ENCODE measurements at regions not wholly inside any gene's neighbourhood (a gene's known extent, or its start where the extent isn't known, plus 50 kb on each side); places are given as distances from the start of the nearest gene placed in this dataset.

- Histone ChIP-seq H3K4me2 (ENCODE audit: low read depth, low read length) (no peak overlapping the region), H3K27ac (ENCODE audit: low read length) (no peak overlapping the region), H3K9ac (ENCODE audit: low read length) (no peak overlapping the region), H3K27me3 (replicated peaks; ENCODE audit: insufficient read depth, low read length) (peaks cover 7% of the 10 kb centered on the region; the same call in 1 of the 2 replicates), H3F3A (ENCODE audit: insufficient read depth, low read length) (peaks cover 10% of the 10 kb centered on the region), H4K20me1 (ENCODE audit: insufficient read depth, low read length) (no peaks in the 10 kb centered on the region), H3K79me2 (ENCODE audit: low read length) (no peaks in the 10 kb centered on the region), H3K4me3 (ENCODE audit: low read length) (no peak overlapping the region), H3K36me3 (replicated peaks; ENCODE audit: insufficient read depth, low read length) (no peaks in the 10 kb centered on the region), H3K9me3 (replicated peaks; ENCODE audit: insufficient read depth, low read length) (no peaks in the 10 kb centered on the region), H2AFZ (ENCODE audit: low read length) (no peak overlapping the region), H3K4me1 (ENCODE audit: low read length) (peaks cover 14% of the 10 kb centered on the region), H3K9me2 (replicated peaks; ENCODE audit: insufficient read depth, low read length) (no peaks in the 10 kb centered on the region)
- DNase-seq: no peak
- TF ChIP-seq EZH2phosphoT487 (IDR thresholded peaks at IDR 0.05; ENCODE audit: low read length) (no peak), EZH2 (optimal IDR thresholded peaks at IDR 0.05; ENCODE audit: low read depth, low read length) (no peak), CTCF (IDR thresholded peaks at IDR 0.05; ENCODE audit: low read length) (no peak)
Measured at GRCh38 chr10:92751534-92751811, 61.7 kb downstream of the HHEX start.

- H3K9me3 ChIP-seq (replicated peaks; ENCODE audit: insufficient read depth, low read length): no peaks in the 10 kb centered on the region
- no peak overlapping the region for H3K4me2 ChIP-seq (ENCODE audit: low read depth, low read length)
- H3K79me2 ChIP-seq (ENCODE audit: low read length): no peaks in the 10 kb centered on the region
- no peaks in the 10 kb centered on the region for H3K36me3 ChIP-seq (replicated peaks; ENCODE audit: insufficient read depth, low read length)
- H3K4me1 ChIP-seq (ENCODE audit: low read length): peaks cover 17% of the 10 kb centered on the region
- no peaks in the 10 kb centered on the region for H3K9me2 ChIP-seq (replicated peaks; ENCODE audit: insufficient read depth, low read length)
- H3K4me3 ChIP-seq (ENCODE audit: low read length): no peak overlapping the region
- DNase-seq: no peak
- peaks cover 7% of the 10 kb centered on the region; the same call in 1 of the 2 replicates for H3K27me3 ChIP-seq (replicated peaks; ENCODE audit: insufficient read depth, low read length)
- no peak overlapping the region for H2AFZ ChIP-seq (ENCODE audit: low read length)
- no peaks in the 10 kb centered on the region for H4K20me1 ChIP-seq (ENCODE audit: insufficient read depth, low read length)
- H3K27ac ChIP-seq (ENCODE audit: low read length): no peak overlapping the region
- peaks cover 14% of the 10 kb centered on the region for H3F3A ChIP-seq (ENCODE audit: insufficient read depth, low read length)
- no peak overlapping the region for H3K9ac ChIP-seq (ENCODE audit: low read length)
- TF ChIP-seq CTCF (IDR thresholded peaks at IDR 0.05; ENCODE audit: low read length) (no peak), EZH2 (optimal IDR thresholded peaks at IDR 0.05; ENCODE audit: low read depth, low read length) (no peak), EZH2phosphoT487 (IDR thresholded peaks at IDR 0.05; ENCODE audit: low read length) (no peak)
Measured at GRCh38 chr10:92751827-92752226, 62.1 kb downstream of the HHEX start.

GRCh38 chr10:92753865-92754264 is 64.1 kb downstream of the HHEX start:
- H3K79me2 ChIP-seq (ENCODE audit: low read length): no peaks in the 10 kb centered on the region
- H3K27me3 ChIP-seq (replicated peaks; ENCODE audit: insufficient read depth, low read length): peaks cover 7% of the 10 kb centered on the region; the same call in 1 of the 2 replicates
- no peak overlapping the region for H3K27ac ChIP-seq (ENCODE audit: low read length)
- TF ChIP-seq EZH2 (optimal IDR thresholded peaks at IDR 0.05; ENCODE audit: low read depth, low read length): no peak
- TF ChIP-seq EZH2phosphoT487 (IDR thresholded peaks at IDR 0.05; ENCODE audit: low read length): no peak
- TF ChIP-seq CTCF (IDR thresholded peaks at IDR 0.05; ENCODE audit: low read length): no peak
- no peak for DNase-seq
- H4K20me1 ChIP-seq (ENCODE audit: insufficient read depth, low read length): no peaks in the 10 kb centered on the region
- H3K9me2 ChIP-seq (replicated peaks; ENCODE audit: insufficient read depth, low read length): no peaks in the 10 kb centered on the region
- H3K36me3 ChIP-seq (replicated peaks; ENCODE audit: insufficient read depth, low read length): no peaks in the 10 kb centered on the region
- H3K9ac ChIP-seq (ENCODE audit: low read length): no peak overlapping the region
- no peak overlapping the region for H2AFZ ChIP-seq (ENCODE audit: low read length)
- peaks cover 35% of the 10 kb centered on the region for H3K4me1 ChIP-seq (ENCODE audit: low read length)
- no peak overlapping the region for H3K4me2 ChIP-seq (ENCODE audit: low read depth, low read length)
- H3K9me3 ChIP-seq (replicated peaks; ENCODE audit: insufficient read depth, low read length): no peaks in the 10 kb centered on the region
- H3K4me3 ChIP-seq (ENCODE audit: low read length): no peak overlapping the region
- peaks cover 34% of the 10 kb centered on the region for H3F3A ChIP-seq (ENCODE audit: insufficient read depth, low read length)

Measured in MM.1S (cell line).